ENCODE measurements at regions not wholly inside any gene's neighbourhood (a gene's known extent, or its start where the extent isn't known, plus 50 kb on each side); places are given as distances from the start of the nearest gene placed in this dataset.

GRCh38 chr2:7269106-7269643 lies 352.0 kb downstream of the RNF144A start:
- H3K9me3 ChIP-seq (ENCODE audit: control insufficient read depth, low read depth, low read length), result no peaks in the 10 kb centered on the region
- no peak overlapping the region for H2BK120ac ChIP-seq (ENCODE audit: low read depth, low read length, poor library complexity, severe bottlenecking)
- no peak overlapping the region for H3K4me2 ChIP-seq (ENCODE audit: insufficient read depth, insufficient read length, low read length)
- H3K14ac ChIP-seq (ENCODE audit: insufficient read depth, low read length), result no peak overlapping the region
- H3K27me3 ChIP-seq (ENCODE audit: insufficient read depth, low read length), result no peaks in the 10 kb centered on the region
- H3K79me2 ChIP-seq (ENCODE audit: insufficient read depth, low read length), result no peaks in the 10 kb centered on the region
- no peak overlapping the region for H2BK12ac ChIP-seq (ENCODE audit: insufficient read length, low read depth, low read length)
- no peak for DNase-seq
- H4K91ac ChIP-seq (ENCODE audit: insufficient read length, low read depth, low read length), result no peak overlapping the region
- H3T11ph ChIP-seq (ENCODE audit: low read length), result no peak overlapping the region
- H3K56ac ChIP-seq (ENCODE audit: insufficient read length, low read depth, low read length), result no peak overlapping the region
- no peak overlapping the region for H3K9ac ChIP-seq (ENCODE audit: extremely low read depth, insufficient read length, low read length)
- H2BK15ac ChIP-seq (ENCODE audit: low read depth, low read length), result no peak overlapping the region
- H3K27me3 Mint-ChIP-seq (ENCODE audit: low read depth), result no peaks in the 10 kb centered on the region; the same call in 1 of the 2 replicates
- no peaks in the 10 kb centered on the region for H3K9me3 Mint-ChIP-seq
- H3K18ac ChIP-seq (ENCODE audit: insufficient read length, low read depth, low read length), result no peak overlapping the region
- no peaks in the 10 kb centered on the region for H3K79me1 ChIP-seq (ENCODE audit: insufficient read depth, low read depth, low read length, poor library complexity, severe bottlenecking)
- no peak overlapping the region for H2AK5ac ChIP-seq (ENCODE audit: insufficient read length, low read length)
- H2AFZ ChIP-seq (ENCODE audit: low read length), result no peak overlapping the region
- H3K4me1 ChIP-seq (ENCODE audit: insufficient read depth, low read length), result no peaks in the 10 kb centered on the region
- no peaks in the 10 kb centered on the region; a peak in 1 of 7 replicates for H3K36me3 Mint-ChIP-seq (ENCODE audit: insufficient read depth in 1 of 3, low read depth in 3 of 3)
- no peak overlapping the region for H4K8ac ChIP-seq (replicated peaks; ENCODE audit: insufficient read length, low read depth, low read length)
- H2BK5ac ChIP-seq (ENCODE audit: insufficient read length, low read length), result no peak overlapping the region
- no peak overlapping the region for H3K4me3 Mint-ChIP-seq
- H3K27ac Mint-ChIP-seq, result no peak overlapping the region
- H3K4ac ChIP-seq (ENCODE audit: low read depth, low read length), result no peak overlapping the region
- H4K20me1 ChIP-seq (ENCODE audit: control insufficient read depth, insufficient read depth, insufficient read length), result no peaks in the 10 kb centered on the region
- H3K27ac ChIP-seq (ENCODE audit: insufficient read length, low read depth, low read length), result no peak overlapping the region
- H2BK20ac ChIP-seq (ENCODE audit: low read depth, low read length, poor library complexity, severe bottlenecking), result no peak overlapping the region
- H4K5ac ChIP-seq (ENCODE audit: insufficient read length, low read depth, low read length), result no peak overlapping the region
- no peak overlapping the region for H3K23ac ChIP-seq (ENCODE audit: insufficient read length, low read depth, low read length)
- TF ChIP-seq, protein P1, sequence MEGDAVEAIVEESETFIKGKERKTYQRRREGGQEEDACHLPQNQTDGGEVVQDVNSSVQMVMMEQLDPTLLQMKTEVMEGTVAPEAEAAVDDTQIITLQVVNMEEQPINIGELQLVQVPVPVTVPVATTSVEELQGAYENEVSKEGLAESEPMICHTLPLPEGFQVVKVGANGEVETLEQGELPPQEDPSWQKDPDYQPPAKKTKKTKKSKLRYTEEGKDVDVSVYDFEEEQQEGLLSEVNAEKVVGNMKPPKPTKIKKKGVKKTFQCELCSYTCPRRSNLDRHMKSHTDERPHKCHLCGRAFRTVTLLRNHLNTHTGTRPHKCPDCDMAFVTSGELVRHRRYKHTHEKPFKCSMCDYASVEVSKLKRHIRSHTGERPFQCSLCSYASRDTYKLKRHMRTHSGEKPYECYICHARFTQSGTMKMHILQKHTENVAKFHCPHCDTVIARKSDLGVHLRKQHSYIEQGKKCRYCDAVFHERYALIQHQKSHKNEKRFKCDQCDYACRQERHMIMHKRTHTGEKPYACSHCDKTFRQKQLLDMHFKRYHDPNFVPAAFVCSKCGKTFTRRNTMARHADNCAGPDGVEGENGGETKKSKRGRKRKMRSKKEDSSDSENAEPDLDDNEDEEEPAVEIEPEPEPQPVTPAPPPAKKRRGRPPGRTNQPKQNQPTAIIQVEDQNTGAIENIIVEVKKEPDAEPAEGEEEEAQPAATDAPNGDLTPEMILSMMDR (conservative IDR thresholded peaks at IDR 0.05), result no peak
- H3K23me2 ChIP-seq (ENCODE audit: insufficient read length, low read depth, low read length, poor library complexity, severe bottlenecking), result no peaks in the 10 kb centered on the region
- H3K4me1 Mint-ChIP-seq, result peaks cover 11 to 17% of the 10 kb centered on the region in 2 experiments; a peak in 3 of 4 replicates
- WGBS (ENCODE audit: extremely low coverage, insufficient read length, low lambda C conversion rate), result no CpG with 5 or more reads among the region's 8 CpGs

All from H9 (cell line).